ENCODE measurements at regions not wholly inside any gene's neighbourhood (a gene's known extent, or its start where the extent isn't known, plus 50 kb on each side); places are given as distances from the start of the nearest gene placed in this dataset.

DNA sequence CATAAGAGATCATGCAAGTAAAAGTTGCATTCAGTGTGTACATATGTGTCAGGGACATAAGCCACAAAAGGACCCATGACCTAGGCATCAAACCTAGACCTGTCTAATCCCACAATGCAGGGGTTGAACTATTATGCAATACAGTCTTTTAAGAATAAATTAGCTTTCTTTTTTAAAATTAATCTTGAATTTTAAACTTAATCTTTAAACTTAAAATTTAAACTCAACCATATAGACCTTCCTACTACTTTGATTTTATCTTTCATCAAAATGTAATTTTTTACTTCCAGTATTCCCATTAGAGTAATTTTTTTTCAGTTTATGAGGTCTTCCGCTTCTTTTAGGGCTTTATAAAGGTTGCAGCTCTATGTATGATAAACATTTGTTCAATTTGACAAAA is 702.9 kb downstream of the SUCLG1 start:
- H3K79me2 ChIP-seq (ENCODE audit: control insufficient read depth, low read length): no peaks in the 10 kb centered on the region
- no peaks in the 10 kb centered on the region for H3K27me3 ChIP-seq (ENCODE audit: control insufficient read depth, low read length)
- H3F3A ChIP-seq (ENCODE audit: control insufficient read depth, insufficient read depth): no peaks in the 10 kb centered on the region
- no peak overlapping the region for H3K4me2 ChIP-seq (ENCODE audit: low read length)
- H3K27ac ChIP-seq (ENCODE audit: low read depth, low read length): no peak overlapping the region
- no peaks in the 10 kb centered on the region for H3K4me1 ChIP-seq (ENCODE audit: control insufficient read depth, low read length)
- no peaks in the 10 kb centered on the region for H3K36me3 ChIP-seq (ENCODE audit: control insufficient read depth, low read length)
- H3K9me2 ChIP-seq (replicated peaks; ENCODE audit: control insufficient read depth, low read length): no peaks in the 10 kb centered on the region
- no peak overlapping the region for H3K4me3 ChIP-seq (ENCODE audit: low read length)
- no peaks in the 10 kb centered on the region for H3K9me3 ChIP-seq (ENCODE audit: control insufficient read depth, insufficient read depth, low read length)
- no peak for TF ChIP-seq EZH2phosphoT487 (IDR thresholded peaks at IDR 0.05; ENCODE audit: borderline replicate concordance, low read length)
- TF ChIP-seq, protein P1, sequence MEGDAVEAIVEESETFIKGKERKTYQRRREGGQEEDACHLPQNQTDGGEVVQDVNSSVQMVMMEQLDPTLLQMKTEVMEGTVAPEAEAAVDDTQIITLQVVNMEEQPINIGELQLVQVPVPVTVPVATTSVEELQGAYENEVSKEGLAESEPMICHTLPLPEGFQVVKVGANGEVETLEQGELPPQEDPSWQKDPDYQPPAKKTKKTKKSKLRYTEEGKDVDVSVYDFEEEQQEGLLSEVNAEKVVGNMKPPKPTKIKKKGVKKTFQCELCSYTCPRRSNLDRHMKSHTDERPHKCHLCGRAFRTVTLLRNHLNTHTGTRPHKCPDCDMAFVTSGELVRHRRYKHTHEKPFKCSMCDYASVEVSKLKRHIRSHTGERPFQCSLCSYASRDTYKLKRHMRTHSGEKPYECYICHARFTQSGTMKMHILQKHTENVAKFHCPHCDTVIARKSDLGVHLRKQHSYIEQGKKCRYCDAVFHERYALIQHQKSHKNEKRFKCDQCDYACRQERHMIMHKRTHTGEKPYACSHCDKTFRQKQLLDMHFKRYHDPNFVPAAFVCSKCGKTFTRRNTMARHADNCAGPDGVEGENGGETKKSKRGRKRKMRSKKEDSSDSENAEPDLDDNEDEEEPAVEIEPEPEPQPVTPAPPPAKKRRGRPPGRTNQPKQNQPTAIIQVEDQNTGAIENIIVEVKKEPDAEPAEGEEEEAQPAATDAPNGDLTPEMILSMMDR (IDR thresholded peaks at IDR 0.05; ENCODE audit: low read depth, low read length, poor library complexity, severe bottlenecking): no peak
- no peaks in the 10 kb centered on the region for H4K20me1 ChIP-seq (ENCODE audit: control insufficient read depth, insufficient read depth, low read depth, low read length)

DNA sequence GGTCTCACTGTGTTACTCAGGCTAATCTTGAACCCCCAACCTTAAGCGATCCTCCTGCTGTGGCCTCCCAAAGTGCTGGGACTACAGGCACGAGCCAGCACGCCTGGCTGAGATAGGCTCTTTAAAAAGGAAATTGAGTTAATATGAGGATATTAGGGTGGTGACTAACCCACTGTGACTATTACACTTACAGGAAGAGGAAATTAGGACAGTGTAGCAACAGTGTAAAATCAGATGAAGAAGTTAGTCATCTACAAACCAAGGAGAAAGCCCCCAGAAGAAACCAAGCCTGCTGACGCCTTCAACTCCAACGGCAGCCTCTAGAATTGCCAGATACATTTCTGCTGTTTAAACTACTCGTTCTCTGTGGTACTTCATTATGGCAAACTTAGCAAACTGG is 711.9 kb downstream of the SUCLG1 start:
- no peak for TF ChIP-seq EZH2phosphoT487 (IDR thresholded peaks at IDR 0.05; ENCODE audit: borderline replicate concordance, low read length)
- TF ChIP-seq, protein P1 (IDR thresholded peaks at IDR 0.05; ENCODE audit: low read depth, low read length, poor library complexity, severe bottlenecking): no peak
- Histone ChIP-seq H3K27me3 (ENCODE audit: control insufficient read depth, low read length) (no peaks in the 10 kb centered on the region), H3K79me2 (ENCODE audit: control insufficient read depth, low read length) (no peaks in the 10 kb centered on the region), H3K27ac (ENCODE audit: low read depth, low read length) (no peak overlapping the region), H3K4me3 (ENCODE audit: low read length) (no peak overlapping the region), H3K4me2 (ENCODE audit: low read length) (no peak overlapping the region), H4K20me1 (ENCODE audit: control insufficient read depth, insufficient read depth, low read depth, low read length) (no peaks in the 10 kb centered on the region), H3K9me2 (replicated peaks; ENCODE audit: control insufficient read depth, low read length) (no peaks in the 10 kb centered on the region), H3F3A (ENCODE audit: control insufficient read depth, insufficient read depth) (no peaks in the 10 kb centered on the region), H3K36me3 (ENCODE audit: control insufficient read depth, low read length) (no peaks in the 10 kb centered on the region), H3K9me3 (ENCODE audit: control insufficient read depth, insufficient read depth, low read length) (no peaks in the 10 kb centered on the region), H3K4me1 (ENCODE audit: control insufficient read depth, low read length) (no peaks in the 10 kb centered on the region)

DNA sequence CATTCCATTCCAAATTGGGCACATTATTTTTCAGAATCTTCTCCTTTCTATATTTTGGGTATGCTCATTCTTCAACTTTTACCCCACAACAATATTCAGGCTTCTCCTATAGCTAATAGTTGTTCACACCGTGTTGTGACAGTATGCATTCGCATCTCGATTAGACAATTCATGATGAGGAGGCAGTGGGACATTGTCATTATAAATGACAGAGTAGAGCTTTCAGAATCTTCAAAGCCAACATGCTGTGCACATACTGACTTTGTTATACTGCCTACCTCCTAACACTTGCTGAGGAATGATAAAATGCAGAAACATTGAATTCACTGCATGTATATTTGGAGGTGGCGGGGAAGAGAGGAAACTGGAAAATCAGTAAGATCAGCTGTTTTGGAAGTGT is 714.2 kb downstream of the SUCLG1 start:
- Histone ChIP-seq H3K4me1 (ENCODE audit: control insufficient read depth, low read length) (no peaks in the 10 kb centered on the region), H3F3A (ENCODE audit: control insufficient read depth, insufficient read depth) (no peaks in the 10 kb centered on the region), H3K9me2 (replicated peaks; ENCODE audit: control insufficient read depth, low read length) (no peaks in the 10 kb centered on the region), H3K79me2 (ENCODE audit: control insufficient read depth, low read length) (no peaks in the 10 kb centered on the region), H3K36me3 (ENCODE audit: control insufficient read depth, low read length) (no peaks in the 10 kb centered on the region), H3K27me3 (ENCODE audit: control insufficient read depth, low read length) (no peaks in the 10 kb centered on the region), H3K4me2 (ENCODE audit: low read length) (no peak overlapping the region), H3K9me3 (ENCODE audit: control insufficient read depth, insufficient read depth, low read length) (peaks cover 8% of the 10 kb centered on the region; the same call in 1 of the 2 replicates), H4K20me1 (ENCODE audit: control insufficient read depth, insufficient read depth, low read depth, low read length) (no peaks in the 10 kb centered on the region), H3K27ac (ENCODE audit: low read depth, low read length) (no peak overlapping the region), H3K4me3 (ENCODE audit: low read length) (no peak overlapping the region)
- TF ChIP-seq, protein P1 (IDR thresholded peaks at IDR 0.05; ENCODE audit: low read depth, low read length, poor library complexity, severe bottlenecking): no peak
- TF ChIP-seq EZH2phosphoT487 (IDR thresholded peaks at IDR 0.05; ENCODE audit: borderline replicate concordance, low read length): no peak

Measured in DOHH2 (cell line).